KG1 (cell line): ENCODE measurements at regions not wholly inside any gene's neighbourhood (a gene's known extent, or its start where the extent isn't known, plus 50 kb on each side); places are given as distances from the start of the nearest gene placed in this dataset.

Experiments
- DNase-seq: peaks from one replicate; lab custom pipeline; 2025; lab: John Stamatoyannopoulos, UW

- DNase-seq: no peak
Measured at GRCh38 chrX:65034292-65034667, 58.0 kb upstream of the ZC4H2 start.
